Smooth muscle cell (in vitro differentiated cells): ENCODE measurements at regions not wholly inside any gene's neighbourhood (a gene's known extent, or its start where the extent isn't known, plus 50 kb on each side); places are given as distances from the start of the nearest gene placed in this dataset.

Experiments
- DNase-seq: peaks from one replicate; lab custom pipeline; 2025; ENCODE audit not compliant: unreplicated experiment; lab: John Stamatoyannopoulos, UW
- H2AFZ ChIP-seq: fragments of 200-600 bp; sonication (generic); 2 replicates; pipeline ENCODE4 v1.6.0; 2016; ENCODE audit warnings: antibody characterized with exemption, low read depth, mild to moderate bottlenecking
- H3F3A ChIP-seq: fragments of 200-600 bp; sonication (generic); 2 replicates; pipeline ENCODE4 v1.6.0; 2017; ENCODE audit warnings: antibody characterized with exemption, low read depth
- H3K27ac ChIP-seq: fragments of 200-600 bp; sonication (generic); 2 replicates; pipeline ENCODE4 v1.5.1; 2016; ENCODE audit warnings: low read depth, mild to moderate bottlenecking
- H3K27me3 ChIP-seq: fragments of 200-600 bp; sonication (generic); 2 replicates; pipeline ENCODE4 v1.6.1; 2016; ENCODE audit warnings: low read depth, mild to moderate bottlenecking
- H3K36me3 ChIP-seq: fragments of 200-600 bp; sonication (generic); 2 replicates; pipeline ENCODE4 v1.5.1; 2016; ENCODE audit warnings: low read depth
- H3K4me1 ChIP-seq: fragments of 200-600 bp; sonication (generic); 2 replicates; pipeline ENCODE4 v1.5.1; 2016; ENCODE audit warnings: low read depth
- H3K4me2 ChIP-seq: fragments of 200-600 bp; sonication (generic); 2 replicates; pipeline ENCODE4 v1.6.0; 2016; ENCODE audit warnings: mild to moderate bottlenecking
- H3K4me3 ChIP-seq: fragments of 200-600 bp; sonication (generic); 2 replicates; pipeline ENCODE4 v1.5.1; 2016; ENCODE audit warnings: mild to moderate bottlenecking
- H3K79me2 ChIP-seq: fragments of 200-600 bp; sonication (generic); 2 replicates; pipeline ENCODE4 v1.6.0; 2016; ENCODE audit warnings: low read depth, mild to moderate bottlenecking
- H3K9ac ChIP-seq: fragments of 200-600 bp; sonication (generic); 2 replicates; pipeline ENCODE4 v1.6.0; 2016; ENCODE audit warnings: low read depth
- H3K9me3 ChIP-seq: fragments of 200-600 bp; sonication (generic); replicated peaks from 2 replicates; pipeline ENCODE4 v1.5.1; 2016; ENCODE audit warnings: low read depth
- H4K20me1 ChIP-seq: fragments of 200-600 bp; sonication (generic); 2 replicates; pipeline ENCODE4 v1.6.0; 2016; ENCODE audit warnings: low read depth
- WGBS: methylation state at CpG from one replicate; pipeline ENCODE4 v1.1.7; 2016; ENCODE audit warnings: low lambda C conversion rate; 5-methylcytosine and 5-hydroxymethylcytosine counted together
- TF ChIP-seq, protein P1 (sequence below): fragments of 200-600 bp; sonication (generic); IDR thresholded peaks from 2 replicates; pipeline ENCODE4 v1.5.1; 2017; ENCODE audit warnings: borderline replicate concordance, mild to moderate bottlenecking, antibody characterized with exemption; ENCODE audit not compliant: insufficient read depth, poor library complexity, severe bottlenecking

- WGBS: 72% methylated on average over 1 of the region's 1 CpG
- no peaks in the 10 kb centered on the region for H3K36me3 ChIP-seq
- no peak overlapping the region for H3K4me3 ChIP-seq
- H2AFZ ChIP-seq: no peak overlapping the region
- no peaks in the 10 kb centered on the region for H3K79me2 ChIP-seq
- no peak overlapping the region for H3K4me2 ChIP-seq
- H3F3A ChIP-seq: no peaks in the 10 kb centered on the region
- no peaks in the 10 kb centered on the region for H3K4me1 ChIP-seq
- H3K27me3 ChIP-seq: no peaks in the 10 kb centered on the region
- TF ChIP-seq, protein P1, sequence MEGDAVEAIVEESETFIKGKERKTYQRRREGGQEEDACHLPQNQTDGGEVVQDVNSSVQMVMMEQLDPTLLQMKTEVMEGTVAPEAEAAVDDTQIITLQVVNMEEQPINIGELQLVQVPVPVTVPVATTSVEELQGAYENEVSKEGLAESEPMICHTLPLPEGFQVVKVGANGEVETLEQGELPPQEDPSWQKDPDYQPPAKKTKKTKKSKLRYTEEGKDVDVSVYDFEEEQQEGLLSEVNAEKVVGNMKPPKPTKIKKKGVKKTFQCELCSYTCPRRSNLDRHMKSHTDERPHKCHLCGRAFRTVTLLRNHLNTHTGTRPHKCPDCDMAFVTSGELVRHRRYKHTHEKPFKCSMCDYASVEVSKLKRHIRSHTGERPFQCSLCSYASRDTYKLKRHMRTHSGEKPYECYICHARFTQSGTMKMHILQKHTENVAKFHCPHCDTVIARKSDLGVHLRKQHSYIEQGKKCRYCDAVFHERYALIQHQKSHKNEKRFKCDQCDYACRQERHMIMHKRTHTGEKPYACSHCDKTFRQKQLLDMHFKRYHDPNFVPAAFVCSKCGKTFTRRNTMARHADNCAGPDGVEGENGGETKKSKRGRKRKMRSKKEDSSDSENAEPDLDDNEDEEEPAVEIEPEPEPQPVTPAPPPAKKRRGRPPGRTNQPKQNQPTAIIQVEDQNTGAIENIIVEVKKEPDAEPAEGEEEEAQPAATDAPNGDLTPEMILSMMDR: no peak
- no peak for DNase-seq
- H3K9ac ChIP-seq: no peak overlapping the region
- no peaks in the 10 kb centered on the region for H4K20me1 ChIP-seq
- H3K27ac ChIP-seq: no peak overlapping the region
- no peaks in the 10 kb centered on the region for H3K9me3 ChIP-seq
These were observed 187.2 kb downstream of the RPL10L start for GRCh38 chr14:46464341-46464740.

DNA sequence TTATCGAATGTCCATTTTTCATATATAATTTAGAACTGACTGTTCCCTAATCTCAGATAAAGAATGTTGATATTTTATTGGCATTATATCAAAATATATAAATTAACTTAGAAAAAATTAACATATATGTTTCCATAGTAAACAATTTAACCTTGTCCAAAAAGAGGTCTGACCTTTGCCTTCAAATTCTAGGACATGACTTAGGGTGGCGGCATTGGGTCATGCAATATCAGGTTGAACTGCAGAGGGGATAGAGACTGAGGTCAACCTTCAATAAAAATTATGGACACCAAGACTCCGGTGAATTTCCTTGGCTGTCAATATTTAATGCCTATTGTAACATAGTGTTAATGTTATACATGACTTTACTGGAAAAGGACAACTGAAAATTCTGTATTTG is 199.8 kb downstream of the RPL10L start:
- Histone ChIP-seq H3K27me3 (no peaks in the 10 kb centered on the region), H3F3A (no peaks in the 10 kb centered on the region), H3K9ac (no peak overlapping the region), H3K4me2 (no peak overlapping the region), H3K27ac (no peak overlapping the region), H3K4me3 (no peak overlapping the region), H3K9me3 (no peaks in the 10 kb centered on the region), H3K36me3 (no peaks in the 10 kb centered on the region), H2AFZ (no peak overlapping the region), H3K4me1 (no peaks in the 10 kb centered on the region), H3K79me2 (no peaks in the 10 kb centered on the region), H4K20me1 (no peaks in the 10 kb centered on the region)
- 91% methylated on average over 3 of the region's 3 CpGs for WGBS
- TF ChIP-seq, protein P1: no peak
- no peak for DNase-seq

DNA sequence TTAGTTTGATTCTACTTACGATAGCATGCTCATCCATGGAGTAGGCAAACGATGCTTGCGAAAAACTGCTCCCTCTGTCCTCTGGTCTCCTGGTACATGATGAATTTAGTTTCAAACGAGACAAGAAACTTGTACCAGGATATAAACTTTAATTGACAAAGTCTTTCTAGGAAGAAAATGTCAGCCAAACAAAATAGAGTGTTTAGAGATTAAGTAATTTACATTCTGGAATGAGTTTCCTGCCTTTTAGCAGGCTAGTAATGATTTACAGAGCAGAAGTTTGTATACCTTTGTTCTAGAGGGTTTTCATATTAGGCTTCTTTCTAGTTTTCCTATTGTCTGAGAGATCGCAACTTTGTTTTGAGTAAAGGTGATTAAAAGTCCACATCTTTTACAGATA is 206.9 kb downstream of the RPL10L start:
- no peak overlapping the region for H2AFZ ChIP-seq
- WGBS: 89% methylated on average over 5 of the region's 5 CpGs
- no peaks in the 10 kb centered on the region for H4K20me1 ChIP-seq
- H3K27ac ChIP-seq: no peak overlapping the region
- H3K4me2 ChIP-seq: no peak overlapping the region
- H3K9me3 ChIP-seq: no peaks in the 10 kb centered on the region
- H3F3A ChIP-seq: no peaks in the 10 kb centered on the region
- TF ChIP-seq, protein P1: no peak
- no peaks in the 10 kb centered on the region for H3K79me2 ChIP-seq
- no peaks in the 10 kb centered on the region for H3K36me3 ChIP-seq
- no peaks in the 10 kb centered on the region for H3K4me1 ChIP-seq
- H3K4me3 ChIP-seq: no peak overlapping the region
- no peak overlapping the region for H3K9ac ChIP-seq
- H3K27me3 ChIP-seq: no peaks in the 10 kb centered on the region
- no peak for DNase-seq

DNA sequence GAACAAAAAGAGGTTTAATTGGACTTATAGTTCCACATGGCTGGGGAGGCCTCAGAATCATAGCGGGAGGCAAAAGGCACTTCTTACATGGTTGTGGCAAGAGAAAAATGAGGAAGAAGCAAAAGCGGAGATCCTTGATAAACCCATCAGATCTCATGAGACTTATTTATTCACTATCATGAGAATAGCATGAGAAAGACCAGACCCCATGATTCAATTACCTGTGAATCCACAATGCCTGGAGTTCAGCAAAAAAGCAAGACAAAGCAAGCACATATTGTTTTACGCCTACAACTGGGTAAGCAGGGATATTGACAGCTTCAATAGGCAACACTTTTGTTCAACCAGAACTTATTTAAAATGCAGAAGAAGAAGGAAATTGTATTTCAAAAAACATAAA is 218.2 kb downstream of the RPL10L start:
- WGBS: 94% methylated on average over 3 of the region's 3 CpGs

More for the DNA sequence above, 218.2 kb downstream of the RPL10L start:
- Histone ChIP-seq H3K79me2 (no peaks in the 10 kb centered on the region), H3K4me3 (no peak overlapping the region), H2AFZ (no peak overlapping the region), H3K27me3 (no peaks in the 10 kb centered on the region), H3K4me2 (no peak overlapping the region), H3K27ac (no peak overlapping the region), H3K9me3 (no peaks in the 10 kb centered on the region), H4K20me1 (no peaks in the 10 kb centered on the region), H3K36me3 (no peaks in the 10 kb centered on the region), H3F3A (no peaks in the 10 kb centered on the region), H3K9ac (no peak overlapping the region), H3K4me1 (no peaks in the 10 kb centered on the region)
- DNase-seq: no peak
- TF ChIP-seq, protein P1: no peak
